ENCODE measurements at regions not wholly inside any gene's neighbourhood (a gene's known extent, or its start where the extent isn't known, plus 50 kb on each side); places are given as distances from the start of the nearest gene placed in this dataset.

DNA sequence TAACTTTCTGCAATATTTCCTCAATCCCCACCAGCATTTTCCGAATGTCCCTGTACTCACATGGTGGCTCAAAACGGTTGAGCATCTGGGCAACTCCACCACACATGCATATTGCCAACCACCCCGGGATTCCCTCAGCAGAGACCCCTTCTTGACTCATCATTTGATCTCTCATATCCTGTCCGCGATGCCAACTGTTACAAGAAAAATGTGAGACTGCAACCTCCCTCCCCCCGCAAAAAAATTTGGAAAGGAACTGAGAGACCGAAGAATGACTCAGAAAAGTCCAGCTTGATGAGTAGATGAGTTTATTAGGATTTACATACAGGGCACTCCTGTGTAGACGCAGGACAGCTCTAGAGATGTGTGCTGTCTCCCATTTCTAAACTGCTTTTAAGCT, 561.4 kb downstream of the ZIC3 start:
- TF ChIP-seq, protein P1, sequence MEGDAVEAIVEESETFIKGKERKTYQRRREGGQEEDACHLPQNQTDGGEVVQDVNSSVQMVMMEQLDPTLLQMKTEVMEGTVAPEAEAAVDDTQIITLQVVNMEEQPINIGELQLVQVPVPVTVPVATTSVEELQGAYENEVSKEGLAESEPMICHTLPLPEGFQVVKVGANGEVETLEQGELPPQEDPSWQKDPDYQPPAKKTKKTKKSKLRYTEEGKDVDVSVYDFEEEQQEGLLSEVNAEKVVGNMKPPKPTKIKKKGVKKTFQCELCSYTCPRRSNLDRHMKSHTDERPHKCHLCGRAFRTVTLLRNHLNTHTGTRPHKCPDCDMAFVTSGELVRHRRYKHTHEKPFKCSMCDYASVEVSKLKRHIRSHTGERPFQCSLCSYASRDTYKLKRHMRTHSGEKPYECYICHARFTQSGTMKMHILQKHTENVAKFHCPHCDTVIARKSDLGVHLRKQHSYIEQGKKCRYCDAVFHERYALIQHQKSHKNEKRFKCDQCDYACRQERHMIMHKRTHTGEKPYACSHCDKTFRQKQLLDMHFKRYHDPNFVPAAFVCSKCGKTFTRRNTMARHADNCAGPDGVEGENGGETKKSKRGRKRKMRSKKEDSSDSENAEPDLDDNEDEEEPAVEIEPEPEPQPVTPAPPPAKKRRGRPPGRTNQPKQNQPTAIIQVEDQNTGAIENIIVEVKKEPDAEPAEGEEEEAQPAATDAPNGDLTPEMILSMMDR (IDR thresholded peaks at IDR 0.05), result no peak
- no peak for TF ChIP-seq POLR2A (IDR thresholded peaks at IDR 0.05)
